GM12891 (cell line): ENCODE measurements at regions not wholly inside any gene's neighbourhood (a gene's known extent, or its start where the extent isn't known, plus 50 kb on each side); places are given as distances from the start of the nearest gene placed in this dataset.

Experiments
- POLR2A ChIP-seq: IDR thresholded peaks from 2 replicates; pipeline ENCODE4 v1.6.1; 2011; ENCODE audit warnings: low read depth, low read length, control low read depth
- POLR2AphosphoS5 ChIP-seq: IDR thresholded peaks from 2 replicates; pipeline ENCODE4 v1.6.1; 2011; ENCODE audit warnings: low read depth, low read length, control low read depth
- POU2F2 ChIP-seq: IDR thresholded peaks from 2 replicates; pipeline ENCODE4 v1.6.1; 2011; ENCODE audit warnings: low read depth, mild to moderate bottlenecking, control low read depth, low read length, moderate library complexity
- SPI1 ChIP-seq: IDR thresholded peaks from 2 replicates; pipeline ENCODE4 v1.6.1; 2011; ENCODE audit warnings: low read depth, low read length, control low read depth
- TAF1 ChIP-seq: IDR thresholded peaks from 2 replicates; pipeline ENCODE4 v1.6.1; 2011; ENCODE audit warnings: low read depth, low read length, control low read depth

DNA sequence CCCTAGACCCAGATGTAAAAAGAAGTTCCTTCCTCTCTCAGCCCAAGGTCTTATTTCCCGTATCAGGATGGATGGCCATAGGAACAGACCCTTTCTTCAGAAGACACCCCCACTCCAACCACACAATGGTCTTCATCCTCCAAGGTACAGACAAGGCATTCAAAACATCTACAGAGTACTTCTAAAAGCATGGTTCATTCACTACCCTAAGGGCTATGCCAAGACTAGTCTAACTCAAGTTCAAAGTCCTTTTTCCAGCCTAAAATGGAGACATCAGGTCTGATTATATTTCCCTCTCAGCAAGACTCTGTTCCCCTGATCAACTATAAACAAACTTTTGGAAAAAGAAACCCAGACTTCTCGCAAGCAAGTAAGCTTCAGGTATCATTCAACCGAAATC lies 388.9 kb downstream of the NPIPA8 start:
- TF ChIP-seq TAF1, result no peak
- no peak for TF ChIP-seq POLR2A
- no peak for TF ChIP-seq POLR2AphosphoS5
- TF ChIP-seq POU2F2, result no peak
- no peak for TF ChIP-seq SPI1
